HepG2 (cell line): ENCODE measurements at regions not wholly inside any gene's neighbourhood (a gene's known extent, or its start where the extent isn't known, plus 50 kb on each side); places are given as distances from the start of the nearest gene placed in this dataset.

ENCODE experiments used
- ATAC-seq: fragments of 200-7000 bp; cut with Tn5 transposase; 3 replicates; pipeline ENCODE4 v1.9.1; 2020; ENCODE audit warnings: mild to moderate bottlenecking, moderate library complexity
- BruUV-seq: library from RNA; stranded (reverse); fragments of 400-500 nt; replicated peaks from 2 replicates; lab custom pipeline; 2021; lab: Mats Ljungman, UMichigan
- CTCF ChIA-PET: fragments of 300-600 bp; formaldehyde crosslinking; extraction: SDS; loops from one replicate; lab custom pipeline; 2021; ENCODE audit warnings: low total read pairs, inconsistent platforms, low intra/inter-chr PET ratio; lab: Yijun Ruan, JAX
- POLR2A ChIA-PET: fragments of 350-600 bp; sonication (Branson Sonifier 250); formaldehyde crosslinking; loops from one replicate; lab custom pipeline; 2020; ENCODE audit warnings: antibody characterized with exemption, inconsistent platforms; lab: Yijun Ruan, JAX
- DNase-seq: peaks from one replicate; pipeline ENCODE4 v3.0.0-alpha.2; 2015; ENCODE audit warnings: low spot score
- FAIRE-seq: peaks from 3 replicates; lab custom pipeline; 2011; peaks lifted over from hg19 to GRCh38; lab: Jason Lieb, UNC
- H2AFZ ChIP-seq: one replicate; pipeline ENCODE4 v1.6.1; 2011; ENCODE audit warnings: low read length, inconsistent platforms
- H3K27ac ChIP-seq: fragments of 300-600 bp; 3 replicates; pipeline ENCODE4 v1.8.0; 2011; ENCODE audit warnings: mixed run types, mild to moderate bottlenecking, mixed read lengths, low read length, inconsistent platforms; ENCODE audit not compliant: insufficient read depth; ENCODE audit errors: extremely low read length
- H3K27me3 ChIP-seq, 2 experiments: fragments of 200-600 bp in 1 of 2; 2 replicates in 1 of 2; 3 replicates in 1 of 2; pipeline versions ENCODE4 v1.6.0 to v1.8.0; 2011; ENCODE audit warnings: low read length in 2 of 2, mild to moderate bottlenecking in 2 of 2, moderate library complexity in 2 of 2, inconsistent platforms in 1 of 2; ENCODE audit not compliant: insufficient read depth in 2 of 2, control insufficient read depth in 1 of 2
- H3K36me3 ChIP-seq, 2 experiments: fragments of 200-600 bp in 1 of 2; replicated peaks in 1 of 2; 2 replicates in 1 of 2; 3 replicates in 1 of 2; pipeline versions ENCODE4 v1.5.1 to v1.8.0; 2011; ENCODE audit warnings: low read length in 2 of 2, inconsistent platforms in 1 of 2; ENCODE audit not compliant: insufficient read depth in 2 of 2, control insufficient read depth in 1 of 2
- H3K4me1 ChIP-seq: 2 replicates; pipeline ENCODE4 v1.5.1; 2012; ENCODE audit warnings: low read length, inconsistent platforms; ENCODE audit not compliant: insufficient read depth
- H3K4me2 ChIP-seq: 2 replicates; pipeline ENCODE4 v1.6.0; 2011; ENCODE audit warnings: low read depth, low read length, inconsistent platforms
- H3K4me3 ChIP-seq, 3 experiments: fragments of 200-600 bp in 1 of 3; sonication (generic), shearing (Covaris generic) in 1 of 3; replicated peaks in 1 of 3; 2 replicates each; pipeline ENCODE4 v1.5.1; 2011 to 2016; ENCODE audit warnings: low read length in 3 of 3, inconsistent platforms in 2 of 3, low read depth in 2 of 3, mild to moderate bottlenecking in 2 of 3, control low read depth in 1 of 3, mixed read lengths in 1 of 3; ENCODE audit not compliant: insufficient read depth in 1 of 3
- H3K79me2 ChIP-seq: one replicate; pipeline ENCODE4 v1.6.1; 2011; ENCODE audit warnings: low read length, inconsistent platforms; ENCODE audit not compliant: insufficient read depth
- H3K9ac ChIP-seq: 2 replicates; pipeline ENCODE4 v1.6.0; 2011; ENCODE audit warnings: mild to moderate bottlenecking, low read depth, low read length, inconsistent platforms; ENCODE audit not compliant: insufficient read depth
- H3K9me3 ChIP-seq: 2 replicates; pipeline ENCODE4 v1.5.1; 2012; ENCODE audit warnings: mild to moderate bottlenecking, low read length
- H4K20me1 ChIP-seq: 2 replicates; pipeline ENCODE4 v1.6.0; 2011; ENCODE audit warnings: inconsistent platforms, mild to moderate bottlenecking, low read length, moderate library complexity; ENCODE audit not compliant: insufficient read depth
- BCLAF1 ChIP-seq: fragments of 450-650 bp; IDR thresholded peaks from 2 replicates; pipeline ENCODE4 v1.6.1; 2017; ENCODE audit warnings: mild to moderate bottlenecking
- HIVEP1 ChIP-seq: sonication (generic); formaldehyde crosslinking; IDR thresholded peaks from 2 replicates; pipeline ENCODE4 v1.4.0; 2020; ENCODE audit warnings: mild to moderate bottlenecking, missing genetic modification reagents
- KAT2B ChIP-seq: fragments of 150-350 bp; IDR thresholded peaks from 2 replicates; pipeline ENCODE4 v1.6.1; 2014; ENCODE audit warnings: low read depth, low read length, borderline replicate concordance
- KDM3A ChIP-seq: IDR thresholded peaks from 2 replicates; pipeline ENCODE4 v1.6.1; 2018; ENCODE audit warnings: low read depth, missing compliant biosample characterization
- NFATC3 ChIP-seq: sonication (generic); formaldehyde crosslinking; IDR thresholded peaks from 2 replicates; pipeline ENCODE4 v1.5.1; 2020; ENCODE audit warnings: mild to moderate bottlenecking, missing genetic modification reagents
- POGZ ChIP-seq: sonication (generic); formaldehyde crosslinking; IDR thresholded peaks from 2 replicates; pipeline ENCODE4 v1.4.0; 2020; ENCODE audit warnings: mild to moderate bottlenecking, missing genetic modification reagents
- SMAD9 ChIP-seq: sonication (generic); formaldehyde crosslinking; IDR thresholded peaks from 2 replicates; pipeline ENCODE4 v1.5.1; 2020; ENCODE audit warnings: mild to moderate bottlenecking, missing genetic modification reagents
- SOX6 ChIP-seq, 2 experiments: fragments of 450-650 bp in 1 of 2; sonication (generic) in 1 of 2; formaldehyde crosslinking in 1 of 2; IDR thresholded peaks; 2 replicates each; pipeline versions ENCODE4 v1.4.0 to v1.6.1; 2017 to 2020; ENCODE audit warnings: antibody characterized with exemption in 1 of 2, mild to moderate bottlenecking in 1 of 2, missing genetic modification reagents in 1 of 2
- SRSF1 ChIP-seq: fragments of 200-400 bp; formaldehyde crosslinking; optimal IDR thresholded peaks from 2 replicates; pipeline ENCODE3; 2017; ENCODE audit warnings: mild to moderate bottlenecking, low read depth, low read length, moderate library complexity
- TOE1 ChIP-seq: sonication (generic); formaldehyde crosslinking; IDR thresholded peaks from 2 replicates; pipeline ENCODE4 v1.4.0; 2020; ENCODE audit warnings: mild to moderate bottlenecking, missing genetic modification reagents
- ZNF18 ChIP-seq: sonication (generic); formaldehyde crosslinking; IDR thresholded peaks from 2 replicates; pipeline ENCODE4 v1.8.0; 2022; ENCODE audit warnings: mild to moderate bottlenecking, missing genetic modification reagents; ENCODE audit not compliant: insufficient replicate concordance
- ZNF264 ChIP-seq: sonication (generic); formaldehyde crosslinking; IDR thresholded peaks from 2 replicates; pipeline ENCODE4 v1.4.0; 2020; ENCODE audit warnings: missing genetic modification reagents
- ZNF30 ChIP-seq: sonication (generic); formaldehyde crosslinking; IDR thresholded peaks from 2 replicates; pipeline ENCODE4 v1.5.0; 2020; ENCODE audit warnings: mild to moderate bottlenecking, missing genetic modification reagents
- WGBS: methylation state at CpG from one replicate; pipeline ENCODE4 v1.1.6; 2017; ENCODE audit warnings: low lambda C conversion rate; 5-methylcytosine and 5-hydroxymethylcytosine counted together
- in situ Hi-C: cut with HindIII; loops from 2 replicates; pipeline ENCODE4 v1.10.0; 2017; ENCODE audit warnings: low pct_unique_long_range_greater_than_20kb; ENCODE audit not compliant: extremely low pct_ligation_motif_present
- intact Hi-C: fragments of 100-400 bp; cut with micrococcal nuclease; formaldehyde crosslinking; loops from one replicate; pipeline ENCODE4 v1.10.0; 2022; ENCODE audit not compliant: unreplicated experiment

- ChIA-PET POLR2A (no interaction called here), CTCF (no interaction called here)
- Histone ChIP-seq H3K36me3 (no peaks in the 10 kb centered on the region), H3K27me3 (no peaks in the 10 kb centered on the region), H3K9me3 (no peaks in the 10 kb centered on the region; the same call in 1 of the 2 replicates), H3K79me2 (no peaks in the 10 kb centered on the region), H4K20me1 (no peaks in the 10 kb centered on the region), H3K4me1 (no peaks in the 10 kb centered on the region), H3K9ac (no peak overlapping the region), H3K4me3 (no peak overlapping the region), H2AFZ (no peak overlapping the region), H3K4me2 (no peak overlapping the region), H3K27ac (no peak overlapping the region)
- ATAC-seq (no peak), FAIRE-seq (no peak), DNase-seq (no peak)
- BruUV-seq = no TSS peak
- TF ChIP-seq HIVEP1 = no peak
- no peak for TF ChIP-seq SOX6 (IDR thresholded peaks at IDR 0.05)
- no peak for TF ChIP-seq SOX6 (CRISPR knock-in tag; IDR thresholded peaks at IDR 0.05)
- no peak for TF ChIP-seq POGZ (CRISPR knock-in tag)
- TF ChIP-seq KDM3A (CRISPR knock-in tag) = no peak
- TF ChIP-seq SMAD9 = no peak
- no peak for TF ChIP-seq ZNF18 (CRISPR knock-in tag)
- TF ChIP-seq BCLAF1 = no peak
- no peak for TF ChIP-seq ZNF264
- TF ChIP-seq NFATC3 (CRISPR knock-in tag) = no peak
- TF ChIP-seq TOE1 (CRISPR knock-in tag) = no peak
- no peak for TF ChIP-seq KAT2B
- no peak for TF ChIP-seq SRSF1
- TF ChIP-seq ZNF30 (CRISPR knock-in tag) = no peak
- in situ Hi-C loops (no loop called here), intact Hi-C loops (no loop called here)
- WGBS = 15% methylated on average over 4 of the region's 4 CpGs
These were observed 563.7 kb upstream of the PRKX start for GRCh38 chrX:4277122-4277521.
